ENCODE measurements at regions not wholly inside any gene's neighbourhood (a gene's known extent, or its start where the extent isn't known, plus 50 kb on each side); places are given as distances from the start of the nearest gene placed in this dataset.

- no peak overlapping the region for H3K4me3 ChIP-seq
- no peak for TF ChIP-seq CTCF (IDR thresholded peaks at IDR 0.05)
- DNase-seq (ENCODE audit: low spot score), result no peak
- no peak overlapping the region for H3K27ac ChIP-seq
- H3K4me1 ChIP-seq (ENCODE audit: control insufficient read depth in 1 of 2, low read depth in 2 of 2), result no peaks in the 10 kb centered on the region
- H3K36me3 ChIP-seq, result no peaks in the 10 kb centered on the region
- H3K9me3 ChIP-seq, result peaks cover 4% of the 10 kb centered on the region
- H3K27me3 ChIP-seq (replicated peaks; ENCODE audit: insufficient read depth), result no peaks in the 10 kb centered on the region
- ATAC-seq (ENCODE audit: insufficient number of reproducible peaks, low FRiP score, low read depth), result no peak
These were observed 50.8 kb upstream of the EGFR start for GRCh38 chr7:54968018-54968417.
